Globus pallidus (tissue), 1 donor: ENCODE measurements at regions not wholly inside any gene's neighbourhood (a gene's known extent, or its start where the extent isn't known, plus 50 kb on each side); places are given as distances from the start of the nearest gene placed in this dataset.

Experiments
- DNase-seq: peaks from one replicate; pipeline ENCODE4 v3.0.0-alpha.2; 2015; ENCODE audit warnings: low spot score

GRCh38 chr2:207236156-207236935 is 70.6 kb upstream of the KLF7 start:
- no peak for DNase-seq

GRCh38 chr2:207238831-207239701 is 73.3 kb upstream of the KLF7 start:
- DNase-seq: no peak

- no peak for DNase-seq
These were observed 74.2 kb upstream of the KLF7 start for GRCh38 chr2:207239754-207240494.

- DNase-seq: no peak
These were observed 74.9 kb upstream of the KLF7 start for GRCh38 chr2:207240649-207241048.

- DNase-seq: no peak
These were observed 75.5 kb upstream of the KLF7 start for GRCh38 chr2:207241198-207241597.

GRCh38 chr2:207243601-207244000 is 77.9 kb upstream of the KLF7 start:
- no peak for DNase-seq

- DNase-seq: no peak
These were observed 79.5 kb upstream of the KLF7 start for GRCh38 chr2:207244971-207245925.

GRCh38 chr2:207248702-207249377 is 83.1 kb upstream of the KLF7 start:
- no peak for DNase-seq

- DNase-seq: no peak
These were observed 85.3 kb upstream of the KLF7 start for GRCh38 chr2:207251022-207251421.

GRCh38 chr2:207251573-207252192 is 85.9 kb upstream of the KLF7 start:
- DNase-seq: no peak

- DNase-seq: no peak
These were observed 86.7 kb upstream of the KLF7 start for GRCh38 chr2:207252416-207252815.

- DNase-seq: no peak
These were observed 87.4 kb upstream of the KLF7 start for GRCh38 chr2:207252979-207253645.

GRCh38 chr2:207253666-207254345 is 88.1 kb upstream of the KLF7 start:
- DNase-seq: no peak

- DNase-seq: no peak
These were observed 89.1 kb upstream of the KLF7 start for GRCh38 chr2:207254591-207255464.

- DNase-seq: peak; percentile 61
These were observed 90.1 kb upstream of the KLF7 start for GRCh38 chr2:207255565-207256470.

GRCh38 chr2:207256476-207257207 is 90.9 kb upstream of the KLF7 start:
- no peak for DNase-seq
